ENCODE measurements at regions not wholly inside any gene's neighbourhood (a gene's known extent, or its start where the extent isn't known, plus 50 kb on each side); places are given as distances from the start of the nearest gene placed in this dataset.
"Not testable (repeated sequence)": the region's sequence is repeated elsewhere in the genome, so short reads cannot be mapped to it uniquely, and the experiment has no call there.

DNA sequence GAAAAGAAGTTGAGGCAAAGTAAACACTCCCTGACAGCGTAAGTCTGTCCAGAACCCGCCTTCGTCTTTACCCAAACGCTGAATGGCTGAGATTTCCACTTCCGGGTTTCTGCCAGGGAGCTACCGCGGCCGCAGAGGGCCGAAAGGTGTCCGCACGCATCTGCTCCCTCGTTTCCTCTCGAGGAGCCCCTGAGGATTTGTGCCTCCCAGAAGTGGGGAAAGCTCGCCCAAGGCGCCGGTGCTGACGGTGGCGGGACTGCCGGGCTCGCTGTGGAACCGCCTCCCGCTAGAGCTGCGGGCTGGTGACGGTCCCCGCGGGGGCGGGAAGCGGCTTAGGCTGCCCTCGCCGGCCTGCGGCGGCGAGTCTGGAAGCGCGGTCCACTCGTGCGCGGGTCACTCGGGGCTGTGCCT is 1760.2 kb upstream of the DEFB115 start:
- Histone ChIP-seq H3K9me2 (ENCODE audit: insufficient read depth) (no peaks in the 10 kb centered on the region), H3K79me2 (ENCODE audit: insufficient read depth) (no peaks in the 10 kb centered on the region), H3K4me3 (peak overlapping the region; percentile 35), H4K20me1 (ENCODE audit: insufficient read depth) (no peaks in the 10 kb centered on the region), H3K9ac (no peak overlapping the region), H3K4me1 (ENCODE audit: insufficient read depth) (no peaks in the 10 kb centered on the region), H3K9me3 (ENCODE audit: low read depth) (no peaks in the 10 kb centered on the region), H3K4me2 (ENCODE audit: unreplicated experiment) (no peak overlapping the region), H3K27me3 (replicated peaks; ENCODE audit: insufficient read depth) (no peaks in the 10 kb centered on the region), H3F3A (ENCODE audit: insufficient read depth) (no peaks in the 10 kb centered on the region), H2AFZ (no peak overlapping the region; the same call in 1 of the 2 replicates), H3K36me3 (ENCODE audit: low read depth) (no peaks in the 10 kb centered on the region), H3K27ac (no peak overlapping the region)
- peak; percentile 5 for DNase-seq
- TF ChIP-seq EZH2phosphoT487 (IDR thresholded peaks at IDR 0.05; ENCODE audit: insufficient read depth, low read depth) (no peak), EZH2 (IDR thresholded peaks at IDR 0.05; ENCODE audit: insufficient read depth, poor library complexity, severe bottlenecking) (no peak)
- WGBS, 2 experiments (ENCODE audit: low coverage in 1 of 2, low lambda C conversion rate in 2 of 2, missing lambda C conversion rate in 2 of 2) = 35 to 38% methylated on average over 39 of the region's 39 CpGs
- in situ Hi-C loops (cut with MboI) = no loop called here

DNA sequence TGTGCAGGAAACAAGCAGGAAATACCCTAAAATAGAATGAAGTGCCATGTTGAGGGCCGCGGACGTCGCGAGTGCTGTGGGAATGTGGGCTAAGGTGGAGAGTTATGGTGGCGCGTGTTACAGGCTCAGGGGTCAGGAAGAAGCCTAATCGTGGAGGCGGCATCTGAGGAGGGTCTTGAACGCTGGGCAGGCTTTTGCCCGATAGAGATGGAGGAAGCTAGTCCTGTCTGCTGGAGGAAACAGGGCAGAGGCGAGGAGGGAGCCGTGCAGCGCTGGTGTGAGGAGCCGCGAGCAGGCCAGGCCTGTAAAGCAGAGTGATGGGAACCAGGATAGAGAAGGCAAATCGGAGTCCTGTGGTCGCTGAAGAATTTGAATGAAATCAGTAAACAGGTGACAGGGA is 1759.8 kb upstream of the DEFB115 start:
- H3K4me3 ChIP-seq; H3K9ac ChIP-seq; H3K9me3 ChIP-seq (ENCODE audit: low read depth); H3K4me1 ChIP-seq (ENCODE audit: insufficient read depth); in situ Hi-C loops (cut with MboI); H3K36me3 ChIP-seq (ENCODE audit: low read depth); H3K79me2 ChIP-seq (ENCODE audit: insufficient read depth); H3F3A ChIP-seq (ENCODE audit: insufficient read depth); H2AFZ ChIP-seq; H3K9me2 ChIP-seq (ENCODE audit: insufficient read depth); H3K27ac ChIP-seq; H3K4me2 ChIP-seq (ENCODE audit: unreplicated experiment); H3K27me3 ChIP-seq (replicated peaks; ENCODE audit: insufficient read depth); H4K20me1 ChIP-seq (ENCODE audit: insufficient read depth); DNase-seq: not testable (repeated sequence)
- WGBS, 2 experiments (ENCODE audit: low coverage in 1 of 2, low lambda C conversion rate in 2 of 2, missing lambda C conversion rate in 2 of 2) = 39 to 40% methylated on average over 18 of the region's 18 CpGs

DNA sequence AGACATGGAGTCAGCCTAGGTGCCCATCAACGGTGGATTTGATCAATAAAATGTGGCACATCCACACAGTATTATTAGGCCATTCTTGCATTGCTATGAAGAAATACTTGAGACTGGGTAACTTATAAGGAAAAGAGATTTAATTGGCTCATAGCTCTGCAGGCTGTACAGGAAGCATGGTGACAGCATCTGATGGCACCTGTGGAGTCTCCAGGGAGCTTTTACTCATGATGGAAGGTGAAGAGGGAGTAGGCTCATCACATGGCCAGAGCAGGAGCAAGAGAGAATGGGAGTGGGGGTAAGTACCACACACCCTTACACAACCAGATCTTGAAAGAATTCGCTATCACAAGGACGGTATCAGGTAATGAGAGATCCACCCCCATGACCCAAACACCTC is 1756.7 kb upstream of the DEFB115 start:
- H3K4me2 ChIP-seq (ENCODE audit: unreplicated experiment); DNase-seq; H3K9me3 ChIP-seq (ENCODE audit: low read depth); H3K9ac ChIP-seq; H4K20me1 ChIP-seq (ENCODE audit: insufficient read depth); H3K9me2 ChIP-seq (ENCODE audit: insufficient read depth); H3K36me3 ChIP-seq (ENCODE audit: low read depth); H2AFZ ChIP-seq; H3K4me3 ChIP-seq; H3K27me3 ChIP-seq (replicated peaks; ENCODE audit: insufficient read depth); H3K4me1 ChIP-seq (ENCODE audit: insufficient read depth); H3F3A ChIP-seq (ENCODE audit: insufficient read depth); in situ Hi-C loops (cut with MboI); H3K79me2 ChIP-seq (ENCODE audit: insufficient read depth); H3K27ac ChIP-seq: not testable (repeated sequence)
- WGBS, 2 experiments (ENCODE audit: low coverage in 1 of 2, low lambda C conversion rate in 2 of 2, missing lambda C conversion rate in 2 of 2) = 17% methylated on average over 3 of the region's 3 CpGs

DNA sequence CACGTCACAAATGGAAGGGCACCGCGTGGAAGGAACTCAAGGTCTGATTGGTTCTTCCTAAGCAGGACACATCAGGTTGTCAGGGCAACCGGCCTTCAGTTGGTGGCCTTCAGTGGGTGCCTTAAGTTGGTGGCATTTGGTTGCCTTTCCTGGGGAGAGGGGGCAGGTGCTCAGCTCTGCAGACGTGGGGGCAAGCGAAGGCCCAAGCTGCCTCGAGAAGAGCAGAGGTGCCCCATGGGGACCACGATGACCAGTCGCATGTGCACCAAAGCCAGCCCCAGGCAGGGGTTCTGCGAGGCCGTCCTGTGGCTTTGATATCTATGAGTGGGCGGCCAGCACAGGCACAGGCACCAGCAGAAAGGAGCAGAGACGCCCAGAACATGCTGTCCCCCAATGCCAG is 1742.8 kb upstream of the DEFB115 start:
- H3K79me2 ChIP-seq (ENCODE audit: insufficient read depth); H3K27ac ChIP-seq; H3K9me3 ChIP-seq (ENCODE audit: low read depth); H3K9me2 ChIP-seq (ENCODE audit: insufficient read depth); H3F3A ChIP-seq (ENCODE audit: insufficient read depth); DNase-seq; H4K20me1 ChIP-seq (ENCODE audit: insufficient read depth); H3K36me3 ChIP-seq (ENCODE audit: low read depth); H3K27me3 ChIP-seq (replicated peaks; ENCODE audit: insufficient read depth); H2AFZ ChIP-seq; H3K4me3 ChIP-seq; H3K4me1 ChIP-seq (ENCODE audit: insufficient read depth); H3K4me2 ChIP-seq (ENCODE audit: unreplicated experiment); H3K9ac ChIP-seq; in situ Hi-C loops (cut with MboI): not testable (repeated sequence)
- 37 to 38% methylated on average over 13 of the region's 13 CpGs for WGBS, 2 experiments (ENCODE audit: low coverage in 1 of 2, low lambda C conversion rate in 2 of 2, missing lambda C conversion rate in 2 of 2)

DNA sequence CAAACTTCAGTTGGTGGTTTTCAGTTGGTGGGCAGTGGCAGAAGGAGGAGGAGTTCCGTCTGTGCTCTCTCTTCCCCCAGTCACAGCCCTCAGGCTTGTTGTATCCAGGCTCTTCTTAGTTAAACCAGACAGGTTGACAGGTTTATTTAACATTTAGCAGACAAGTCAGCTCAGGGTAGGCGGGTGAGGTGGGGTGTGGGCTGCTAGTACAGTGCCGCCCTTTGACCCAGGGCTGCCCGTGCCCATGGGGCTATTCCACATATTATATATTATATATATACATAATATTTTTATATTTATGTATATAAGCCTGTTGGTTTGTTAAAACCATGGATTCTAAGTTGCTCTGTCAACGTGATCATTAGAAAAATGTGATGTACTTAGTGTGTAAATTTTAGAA is 1740.6 kb upstream of the DEFB115 start:
- whole genome bisulfite sequencing, 2 experiments (ENCODE audit: low coverage in 1 of 2, low lambda C conversion rate in 2 of 2, missing lambda C conversion rate in 2 of 2) = 25 to 26% methylated on average over 5 of the region's 5 CpGs
- DNase-seq; H3K4me1 ChIP-seq (ENCODE audit: insufficient read depth); H3K9me2 ChIP-seq (ENCODE audit: insufficient read depth); H3K27me3 ChIP-seq (replicated peaks; ENCODE audit: insufficient read depth); H2AFZ ChIP-seq; H3K9me3 ChIP-seq (ENCODE audit: low read depth); H3K4me2 ChIP-seq (ENCODE audit: unreplicated experiment); H3K27ac ChIP-seq; H3K36me3 ChIP-seq (ENCODE audit: low read depth); H3F3A ChIP-seq (ENCODE audit: insufficient read depth); in situ Hi-C loops (cut with MboI); H3K9ac ChIP-seq; H3K4me3 ChIP-seq; H3K79me2 ChIP-seq (ENCODE audit: insufficient read depth); H4K20me1 ChIP-seq (ENCODE audit: insufficient read depth): not testable (repeated sequence)

DNA sequence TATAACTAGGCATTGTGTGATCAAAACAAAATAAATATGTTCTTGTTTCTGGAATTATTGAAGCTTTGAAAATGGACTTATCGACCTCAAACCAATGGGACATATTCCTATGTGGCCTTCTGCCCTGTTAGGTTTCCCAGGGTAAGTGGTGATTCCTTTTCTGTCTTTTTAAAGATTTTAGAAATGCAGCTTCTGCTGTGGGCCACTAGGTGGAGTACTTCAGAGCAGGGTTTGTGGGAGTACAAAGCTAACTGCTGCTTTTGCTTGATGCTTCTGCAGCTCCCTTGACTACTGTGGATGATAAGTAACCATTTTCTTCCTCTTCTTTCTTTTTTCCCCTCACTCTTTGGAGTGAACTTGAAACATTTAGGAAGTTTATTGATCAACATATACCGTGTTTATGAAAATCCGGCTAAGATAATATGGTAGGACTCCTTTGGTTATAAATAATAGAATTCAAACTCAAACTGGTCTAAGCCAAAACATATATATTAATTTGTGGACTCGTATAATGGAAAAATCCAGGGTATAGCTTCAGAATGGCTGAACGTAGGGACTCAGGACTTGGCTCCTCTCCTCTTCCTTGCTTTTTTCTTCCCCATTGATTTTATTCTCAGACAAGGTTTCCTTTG is 1737.7 kb upstream of the DEFB115 start:
- in situ Hi-C loops (cut with MboI) = not testable (repeated sequence)
- WGBS, 2 experiments (ENCODE audit: low coverage in 1 of 2, low lambda C conversion rate in 2 of 2, missing lambda C conversion rate in 2 of 2) = 14 to 18% methylated on average over 5 of the region's 5 CpGs

DNA sequence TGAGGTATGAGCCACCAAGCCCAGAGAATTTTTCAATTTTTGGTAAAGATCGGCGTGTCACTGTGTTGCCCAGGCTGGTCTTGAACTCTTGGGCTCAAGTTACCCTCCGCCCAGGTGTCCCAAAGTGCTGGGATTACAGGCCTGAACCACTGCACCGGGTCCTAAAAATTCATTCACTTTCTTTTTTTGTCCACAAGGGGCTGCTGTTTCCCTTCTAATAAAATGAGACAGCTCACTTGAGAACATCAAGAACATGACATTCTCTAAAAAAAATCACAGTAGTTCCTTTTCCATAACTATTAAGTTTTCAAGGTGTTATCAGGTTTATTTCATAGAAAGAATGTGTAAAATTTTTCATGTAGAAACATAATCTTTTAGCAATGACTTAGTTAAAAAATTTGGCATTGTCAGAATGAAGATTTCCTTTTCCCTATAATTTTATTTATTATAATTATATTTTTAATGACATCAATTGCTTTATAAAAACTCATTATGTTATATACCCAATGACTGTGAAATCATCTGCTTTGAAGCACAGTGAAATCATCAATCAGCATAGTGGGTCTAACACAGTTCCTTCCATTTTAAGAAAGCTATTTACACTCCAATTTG is 1723.8 kb upstream of the DEFB115 start:
- in situ Hi-C loops (cut with MboI); H3K27ac ChIP-seq; H3F3A ChIP-seq (ENCODE audit: insufficient read depth); H4K20me1 ChIP-seq (ENCODE audit: insufficient read depth); H3K36me3 ChIP-seq (ENCODE audit: low read depth); H3K4me2 ChIP-seq (ENCODE audit: unreplicated experiment); H3K9me2 ChIP-seq (ENCODE audit: insufficient read depth); H3K4me1 ChIP-seq (ENCODE audit: insufficient read depth); H2AFZ ChIP-seq; H3K27me3 ChIP-seq (replicated peaks; ENCODE audit: insufficient read depth); H3K9ac ChIP-seq; H3K79me2 ChIP-seq (ENCODE audit: insufficient read depth); H3K9me3 ChIP-seq (ENCODE audit: low read depth); H3K4me3 ChIP-seq: not testable (repeated sequence)
- peak; percentile 38 for DNase-seq
- 16 to 28% methylated on average over 4 of the region's 4 CpGs for WGBS, 2 experiments (ENCODE audit: low coverage in 1 of 2, low lambda C conversion rate in 2 of 2, missing lambda C conversion rate in 2 of 2)

More for the DNA sequence above, 1737.7 kb upstream of the DEFB115 start:
- not testable (repeated sequence) for H3K4me2 ChIP-seq (ENCODE audit: unreplicated experiment); H4K20me1 ChIP-seq (ENCODE audit: insufficient read depth); H3K9ac ChIP-seq; H3K4me1 ChIP-seq (ENCODE audit: insufficient read depth); H3K4me3 ChIP-seq; H3K79me2 ChIP-seq (ENCODE audit: insufficient read depth); H3F3A ChIP-seq (ENCODE audit: insufficient read depth); H3K27ac ChIP-seq; H2AFZ ChIP-seq; H3K27me3 ChIP-seq (replicated peaks; ENCODE audit: insufficient read depth); H3K9me2 ChIP-seq (ENCODE audit: insufficient read depth); H3K9me3 ChIP-seq (ENCODE audit: low read depth); H3K36me3 ChIP-seq (ENCODE audit: low read depth)
- DNase-seq = peak; percentile 21
